ENCODE measurements at regions not wholly inside any gene's neighbourhood (a gene's known extent, or its start where the extent isn't known, plus 50 kb on each side); places are given as distances from the start of the nearest gene placed in this dataset.
"Not testable (repeated sequence)": the region's sequence is repeated elsewhere in the genome, so short reads cannot be mapped to it uniquely, and the experiment has no call there.

GRCh38 chr6:167208819-167209576 lies 51.2 kb upstream of the GPR31 start:
- DNase-seq, result no peak

- DNase-seq, result no peak
Observed at GRCh38 chr6:167209577-167209975, 51.8 kb upstream of the GPR31 start.

DNA sequence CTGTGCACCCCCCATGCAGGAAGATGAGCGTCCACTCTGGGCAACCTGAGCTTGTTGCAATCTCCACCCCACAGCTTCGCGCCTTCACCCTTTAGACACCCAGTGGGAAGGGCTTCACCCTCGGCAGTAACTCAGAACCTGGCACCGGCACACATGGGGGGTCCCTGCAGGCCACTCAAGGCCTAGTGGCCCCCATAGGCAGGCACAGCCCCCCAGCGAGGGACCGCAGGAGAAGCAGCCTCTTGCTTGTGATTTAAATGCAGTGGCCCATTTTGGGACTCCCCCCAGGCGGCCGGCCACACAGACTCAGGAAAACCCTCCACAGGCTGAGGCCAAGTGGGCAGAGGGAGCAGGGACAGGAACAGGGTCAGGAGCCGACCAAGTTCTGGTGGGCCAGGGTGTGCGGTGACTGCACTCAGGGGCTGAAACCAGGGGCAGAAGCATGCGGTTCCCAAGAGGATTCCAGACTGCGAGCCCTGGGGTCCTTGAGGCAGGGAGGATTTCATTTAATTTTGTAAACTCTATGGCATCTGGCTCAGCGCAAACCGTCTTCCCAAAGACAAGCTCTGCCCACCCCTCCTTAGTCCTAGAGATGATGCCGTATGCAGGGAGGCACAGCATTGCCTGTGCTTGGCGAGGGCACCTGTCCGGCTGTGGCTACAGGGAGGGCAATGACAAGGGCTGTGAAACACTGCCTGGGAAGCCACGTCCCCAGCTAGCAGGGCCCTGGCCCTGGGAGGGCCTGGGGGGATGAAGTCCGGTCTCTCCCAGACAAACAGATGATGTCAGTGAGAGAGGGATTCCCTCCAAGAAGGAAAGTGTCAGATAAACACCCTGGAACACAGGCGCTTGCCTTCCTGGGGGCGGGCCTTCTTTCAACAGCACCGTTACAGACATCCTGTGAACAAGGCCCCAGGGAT lies 52.9 kb upstream of the GPR31 start:
- no peak for DNase-seq

GRCh38 chr6:167211295-167211648 lies 53.5 kb upstream of the GPR31 start:
- no peak for DNase-seq

DNA sequence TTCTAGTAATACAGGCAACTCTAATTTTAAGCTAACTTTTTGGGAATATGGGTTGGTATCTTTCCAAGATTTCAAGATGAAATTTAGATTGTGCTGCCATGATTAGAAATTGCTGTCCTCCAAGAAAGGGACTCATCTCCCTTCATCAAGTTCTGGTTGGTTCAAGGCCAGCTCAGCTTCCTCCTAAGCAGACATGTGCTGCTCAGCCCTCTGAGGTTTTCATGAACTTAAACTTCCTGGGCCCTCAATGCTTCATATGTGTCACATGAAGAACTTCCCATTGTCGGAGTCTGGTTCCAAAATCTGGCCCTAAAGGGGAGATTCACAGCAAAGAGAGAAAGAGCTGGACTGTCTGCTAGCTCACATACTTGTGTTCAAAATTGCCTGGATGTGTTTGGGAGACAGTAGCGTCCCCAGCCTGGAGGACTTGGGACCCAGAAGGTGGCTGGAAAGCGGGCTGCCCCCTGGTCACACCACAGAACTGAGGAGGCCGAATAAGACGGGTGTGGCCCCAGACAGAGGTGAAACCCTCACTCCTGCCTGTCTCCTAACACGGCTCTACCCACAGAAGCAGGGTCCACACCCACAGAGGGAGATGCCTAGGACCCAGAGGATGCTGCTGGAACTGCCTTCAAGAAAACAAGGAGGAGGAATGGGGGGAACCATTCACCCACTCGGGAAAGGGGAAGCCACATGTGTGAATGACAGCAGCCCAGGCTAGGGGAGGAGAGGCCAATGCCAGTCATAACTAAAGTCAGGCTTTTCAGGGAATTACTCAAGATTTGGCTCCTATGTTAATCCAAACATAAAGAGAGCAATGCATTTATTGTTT lies 54.3 kb upstream of the GPR31 start:
- no peak for DNase-seq

DNA sequence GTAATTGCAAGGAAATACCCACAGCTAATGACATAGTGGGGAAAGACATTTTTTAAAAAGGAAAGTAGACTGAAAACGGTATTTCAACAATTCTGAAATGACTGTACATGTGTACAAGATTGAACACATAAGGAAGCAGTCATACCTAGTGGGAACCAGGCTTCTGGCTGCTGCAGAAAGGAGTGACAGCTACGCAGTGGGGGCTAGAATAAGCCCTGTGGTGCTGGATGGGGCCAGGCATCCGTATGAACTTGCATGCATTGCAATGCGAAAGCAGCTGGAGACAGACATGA lies 54.9 kb upstream of the GPR31 start:
- DNase-seq, result no peak

DNA sequence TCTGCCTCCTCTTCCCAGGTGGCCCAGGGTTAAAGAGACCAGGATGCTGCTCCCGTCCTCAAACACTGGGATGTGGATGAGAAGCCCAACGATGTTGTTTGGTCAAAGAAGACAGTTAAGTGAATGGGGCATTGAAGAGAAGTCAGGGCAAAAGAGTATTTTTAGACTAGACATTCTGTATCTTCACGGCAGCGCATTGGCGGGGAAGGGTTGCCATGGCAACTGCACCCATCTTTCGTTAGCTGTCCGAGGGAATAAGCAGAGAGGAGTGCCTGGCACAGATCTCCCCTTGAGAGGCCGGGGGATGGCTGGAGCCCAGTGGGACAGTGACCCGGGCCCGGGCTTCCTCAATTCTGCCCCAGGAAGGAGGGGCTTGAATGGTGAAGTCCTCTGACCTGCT lies 56.4 kb upstream of the GPR31 start:
- DNase-seq, result no peak

- DNase-seq, result not testable (repeated sequence)
Observed at GRCh38 chr6:167215429-167216250, 57.9 kb upstream of the GPR31 start.

GRCh38 chr6:167216390-167217050 lies 58.7 kb upstream of the GPR31 start:
- not testable (repeated sequence) for DNase-seq

GRCh38 chr6:167217073-167217472 lies 59.3 kb upstream of the GPR31 start:
- DNase-seq, result not testable (repeated sequence)

DNA sequence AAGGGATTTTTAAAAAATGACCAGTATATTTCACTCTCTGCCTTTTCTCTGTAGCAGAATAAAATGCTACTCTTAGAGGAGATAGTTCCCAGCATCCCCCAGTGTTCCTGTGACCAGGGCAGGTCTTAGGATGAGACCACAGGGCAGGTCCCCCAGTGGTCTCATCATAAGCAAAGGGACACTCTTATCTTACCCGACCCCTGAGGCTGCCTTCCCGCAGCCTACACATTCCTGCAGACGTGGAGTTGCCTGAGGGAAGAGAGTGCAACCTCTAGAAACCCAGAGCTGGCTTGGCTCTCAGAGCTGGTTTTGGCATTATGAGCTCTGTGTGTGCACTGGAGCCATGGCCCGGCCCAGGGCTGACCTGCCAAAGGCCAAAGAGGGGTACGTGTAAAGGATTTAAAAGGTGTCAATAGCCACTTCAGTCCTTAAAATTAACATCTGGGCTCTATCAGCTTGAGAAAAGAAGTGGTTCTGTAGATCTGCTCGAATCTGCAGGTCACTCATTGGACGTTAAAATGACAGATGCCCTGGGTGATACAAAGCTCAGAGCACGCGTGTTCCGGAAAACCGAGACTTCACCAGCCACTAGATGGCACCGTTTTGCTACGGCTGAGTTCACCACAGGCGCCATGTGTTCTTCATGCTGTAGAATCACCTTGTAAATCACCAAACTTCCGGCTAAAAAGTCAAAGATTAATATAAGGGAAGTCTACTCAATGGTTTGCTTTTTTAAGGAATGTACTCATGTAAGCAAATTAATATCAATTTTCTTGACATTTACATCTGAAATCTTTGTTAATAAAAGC lies 60.4 kb upstream of the GPR31 start:
- peak in 1 of 2 experiments; percentile 31 for DNase-seq

DNA sequence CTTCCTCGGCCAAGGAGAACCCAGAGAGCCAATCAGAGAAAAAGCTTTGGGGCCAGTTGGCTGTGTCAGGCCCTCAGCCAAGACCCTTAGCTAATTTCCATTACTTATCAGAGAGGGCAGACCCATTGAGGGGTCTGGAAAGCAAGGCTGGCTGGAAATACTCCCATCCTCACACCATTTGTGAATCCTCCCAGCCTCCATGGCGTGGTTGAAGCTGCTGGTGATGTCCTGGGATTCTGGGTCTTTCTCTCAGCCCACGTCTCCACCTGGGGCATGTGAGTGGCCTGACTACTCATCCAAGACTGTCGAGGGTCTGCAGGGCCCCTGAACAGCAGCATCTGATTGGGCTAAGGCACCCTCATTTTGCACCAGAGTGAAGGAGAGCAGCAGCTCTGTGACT lies 61.3 kb upstream of the GPR31 start:
- not testable (repeated sequence) for DNase-seq

- no peak for DNase-seq
Observed at GRCh38 chr6:167219967-167220512, 62.3 kb upstream of the GPR31 start.

DNA sequence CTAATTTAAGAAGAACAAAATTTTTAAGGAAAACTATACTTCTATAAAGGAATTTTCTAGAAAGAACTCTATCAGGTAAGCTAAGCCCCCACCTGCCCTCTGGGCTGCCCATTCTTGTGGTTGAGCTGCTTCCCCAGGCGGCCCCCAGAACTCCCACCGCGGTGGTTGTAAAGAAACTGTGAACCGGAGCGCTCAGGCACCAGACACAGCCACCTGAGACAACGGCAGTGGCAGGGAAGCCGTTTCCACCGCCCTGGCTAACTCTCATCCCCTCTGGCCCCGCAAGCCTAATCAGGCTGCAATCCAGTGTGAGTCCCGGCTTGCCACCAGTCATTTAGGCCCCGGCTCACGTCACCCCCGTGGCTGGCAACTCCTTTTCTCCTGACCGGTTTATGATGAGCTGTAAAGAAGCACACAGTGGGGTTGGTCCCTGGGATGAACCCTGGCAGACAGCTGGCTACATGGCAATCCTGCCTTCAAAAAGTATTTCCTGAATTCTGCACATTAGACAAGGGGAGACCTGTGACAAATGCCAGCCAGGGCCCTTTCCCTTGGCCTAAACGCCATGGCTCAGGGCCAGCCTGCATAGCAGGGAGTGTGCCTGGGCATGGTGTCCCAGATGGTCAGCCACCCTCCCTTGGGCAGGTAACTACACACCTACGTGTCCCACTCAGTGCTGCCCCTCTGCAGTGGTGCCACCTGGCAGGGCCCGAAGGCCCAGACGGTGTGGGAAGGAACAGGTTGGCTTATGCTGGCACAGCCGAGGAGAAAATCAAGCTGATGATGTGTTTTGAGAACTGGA lies 63.8 kb upstream of the GPR31 start:
- no peak for DNase-seq

GRCh38 chr6:167225566-167226382 lies 65.3 kb upstream of the UNC93A start:
- not testable (repeated sequence) for DNase-seq

DNA sequence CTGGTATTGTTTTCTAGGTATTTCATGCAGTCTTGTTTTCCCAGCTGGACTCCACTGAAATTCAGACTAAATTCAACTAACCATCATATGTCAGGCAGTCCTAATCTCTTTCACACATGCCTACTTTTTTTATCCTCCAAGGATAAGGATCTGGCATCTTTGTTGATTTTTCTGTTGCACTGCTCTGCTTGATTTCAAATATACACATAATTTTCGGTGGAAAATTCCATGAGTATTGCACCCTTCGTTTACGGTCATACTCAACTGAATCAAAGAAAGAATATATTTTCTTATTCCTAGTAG lies 64.8 kb upstream of the UNC93A start:
- no peak for DNase-seq

DNA sequence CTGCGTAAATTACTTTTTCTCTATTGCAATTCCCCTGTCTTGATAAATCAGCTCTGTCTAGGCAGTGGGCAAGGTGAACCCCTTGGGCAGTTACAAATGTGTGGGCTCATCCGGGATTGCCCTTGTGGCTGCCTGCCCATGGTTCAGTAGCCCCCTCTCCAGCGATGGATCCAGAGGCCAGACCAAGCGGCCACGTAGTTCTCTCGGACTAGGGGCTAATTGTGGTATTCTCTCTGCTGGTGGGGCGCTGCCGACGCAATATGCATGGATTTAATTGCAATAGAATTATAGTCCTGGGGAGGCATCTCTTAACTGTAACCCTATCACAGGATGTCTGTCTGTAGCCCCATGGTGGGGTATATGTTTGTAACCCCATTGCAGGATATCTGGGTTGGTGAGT lies 64.3 kb upstream of the UNC93A start:
- no peak for DNase-seq

- no peak for DNase-seq
Observed at GRCh38 chr6:167227984-167228383, 63.1 kb upstream of the UNC93A start.

- no peak for DNase-seq
Observed at GRCh38 chr6:167229586-167229985, 61.5 kb upstream of the UNC93A start.

Data from activated T-cell treated with anti-CD3 and anti-CD28 coated beads, Interleukin-2, amount 50 U/mL, for 48 hours (primary cell).